ENCODE measurements at regions not wholly inside any gene's neighbourhood (a gene's known extent, or its start where the extent isn't known, plus 50 kb on each side); places are given as distances from the start of the nearest gene placed in this dataset.

GRCh38 chr11:91912322-91912721 lies 312.3 kb upstream of the FAT3 start:
- Mint-ChIP-seq H3K27me3 (ENCODE audit: insufficient read depth) (no peaks in the 10 kb centered on the region), H3K9me3 (peaks cover 9% of the 10 kb centered on the region), H3K4me3 (no peak overlapping the region), H3K4me1 (ENCODE audit: low read depth) (no peaks in the 10 kb centered on the region), H3K36me3 (ENCODE audit: low read depth) (no peaks in the 10 kb centered on the region), H3K27ac (no peak overlapping the region)
- DNase-seq (ENCODE audit: low spot score) = no peak
- intact Hi-C loops (cut with micrococcal nuclease) = no loop called here

GRCh38 chr11:91906871-91907624 lies 317.6 kb upstream of the FAT3 start:
- Mint-ChIP-seq H3K4me1 (ENCODE audit: low read depth) (no peaks in the 10 kb centered on the region), H3K36me3 (ENCODE audit: low read depth) (no peaks in the 10 kb centered on the region), H3K27me3 (ENCODE audit: insufficient read depth) (no peaks in the 10 kb centered on the region), H3K4me3 (no peak overlapping the region), H3K9me3 (peaks cover 4% of the 10 kb centered on the region), H3K27ac (no peak overlapping the region)
- intact Hi-C loops (cut with micrococcal nuclease) = no loop called here
- DNase-seq (ENCODE audit: low spot score) = no peak

GRCh38 chr11:91904792-91905785 lies 319.5 kb upstream of the FAT3 start:
- no peak overlapping the region for H3K27ac Mint-ChIP-seq
- no peak for DNase-seq (ENCODE audit: low spot score)
- H3K27me3 Mint-ChIP-seq (ENCODE audit: insufficient read depth) = no peaks in the 10 kb centered on the region
- intact Hi-C loops (cut with micrococcal nuclease) = loop anchor here (1.0 kb wide), 1 partner anchor 21 kb away; no protein-coding TSS in a partner anchor
- no peaks in the 10 kb centered on the region for H3K36me3 Mint-ChIP-seq (ENCODE audit: low read depth)
- H3K4me3 Mint-ChIP-seq = no peak overlapping the region
- peaks cover 4% of the 10 kb centered on the region for H3K9me3 Mint-ChIP-seq
- no peaks in the 10 kb centered on the region for H3K4me1 Mint-ChIP-seq (ENCODE audit: low read depth)

GRCh38 chr11:91902312-91902711 lies 322.3 kb upstream of the FAT3 start:
- Mint-ChIP-seq H3K27me3 (ENCODE audit: insufficient read depth) (no peaks in the 10 kb centered on the region), H3K27ac (no peak overlapping the region), H3K36me3 (ENCODE audit: low read depth) (no peaks in the 10 kb centered on the region), H3K9me3 (no peaks in the 10 kb centered on the region), H3K4me3 (no peak overlapping the region), H3K4me1 (ENCODE audit: low read depth) (no peaks in the 10 kb centered on the region)
- intact Hi-C loops (cut with micrococcal nuclease) = no loop called here
- DNase-seq (ENCODE audit: low spot score) = no peak

GRCh38 chr11:91880660-91881059 lies 344.0 kb upstream of the FAT3 start:
- Mint-ChIP-seq H3K27me3 (ENCODE audit: insufficient read depth) (peaks cover 2% of the 10 kb centered on the region), H3K4me3 (no peak overlapping the region), H3K9me3 (no peaks in the 10 kb centered on the region), H3K36me3 (ENCODE audit: low read depth) (no peaks in the 10 kb centered on the region), H3K27ac (no peak overlapping the region), H3K4me1 (ENCODE audit: low read depth) (no peaks in the 10 kb centered on the region)
- intact Hi-C loops (cut with micrococcal nuclease) = no loop called here
- no peak for DNase-seq (ENCODE audit: low spot score)

- intact Hi-C loops (cut with micrococcal nuclease) = no loop called here
- no peaks in the 10 kb centered on the region for H3K9me3 Mint-ChIP-seq
- no peaks in the 10 kb centered on the region for H3K36me3 Mint-ChIP-seq (ENCODE audit: low read depth)
- no peak for DNase-seq (ENCODE audit: low spot score)
- no peak overlapping the region for H3K4me3 Mint-ChIP-seq
- no peaks in the 10 kb centered on the region for H3K4me1 Mint-ChIP-seq (ENCODE audit: low read depth)
- H3K27me3 Mint-ChIP-seq (ENCODE audit: insufficient read depth) = peaks cover 2% of the 10 kb centered on the region
- H3K27ac Mint-ChIP-seq = no peak overlapping the region
Observed at GRCh38 chr11:91876746-91877145, 347.9 kb upstream of the FAT3 start.

GRCh38 chr11:91872243-91872642 lies 352.4 kb upstream of the FAT3 start:
- Mint-ChIP-seq H3K4me1 (ENCODE audit: low read depth) (no peaks in the 10 kb centered on the region), H3K9me3 (peaks cover 5% of the 10 kb centered on the region), H3K36me3 (ENCODE audit: low read depth) (no peaks in the 10 kb centered on the region), H3K27me3 (ENCODE audit: insufficient read depth) (peaks cover 1% of the 10 kb centered on the region), H3K4me3 (no peak overlapping the region), H3K27ac (no peak overlapping the region)
- no peak for DNase-seq (ENCODE audit: low spot score)
- intact Hi-C loops (cut with micrococcal nuclease) = no loop called here

GRCh38 chr11:91871791-91872190 lies 352.8 kb upstream of the FAT3 start:
- intact Hi-C loops (cut with micrococcal nuclease) = no loop called here
- no peaks in the 10 kb centered on the region for H3K36me3 Mint-ChIP-seq (ENCODE audit: low read depth)

GRCh38 chr11:91871048-91871447 lies 353.6 kb upstream of the FAT3 start:
- Mint-ChIP-seq H3K36me3 (ENCODE audit: low read depth) (no peaks in the 10 kb centered on the region), H3K27ac (no peak overlapping the region), H3K27me3 (ENCODE audit: insufficient read depth) (no peaks in the 10 kb centered on the region), H3K9me3 (peaks cover 5% of the 10 kb centered on the region), H3K4me3 (no peak overlapping the region), H3K4me1 (ENCODE audit: low read depth) (no peaks in the 10 kb centered on the region)
- intact Hi-C loops (cut with micrococcal nuclease) = no loop called here
- DNase-seq (ENCODE audit: low spot score) = no peak

More at GRCh38 chr11:91871791-91872190, 352.8 kb upstream of the FAT3 start:
- no peaks in the 10 kb centered on the region for H3K27me3 Mint-ChIP-seq (ENCODE audit: insufficient read depth)
- no peak for DNase-seq (ENCODE audit: low spot score)
- H3K4me1 Mint-ChIP-seq (ENCODE audit: low read depth) = no peaks in the 10 kb centered on the region
- H3K9me3 Mint-ChIP-seq = peaks cover 5% of the 10 kb centered on the region
- no peak overlapping the region for H3K4me3 Mint-ChIP-seq
- H3K27ac Mint-ChIP-seq = no peak overlapping the region

GRCh38 chr11:91869686-91870085 lies 354.9 kb upstream of the FAT3 start:
- H3K9me3 Mint-ChIP-seq = peaks cover 5% of the 10 kb centered on the region
- intact Hi-C loops (cut with micrococcal nuclease) = no loop called here
- H3K36me3 Mint-ChIP-seq (ENCODE audit: low read depth) = no peaks in the 10 kb centered on the region
- no peaks in the 10 kb centered on the region for H3K27me3 Mint-ChIP-seq (ENCODE audit: insufficient read depth)
- H3K27ac Mint-ChIP-seq = no peak overlapping the region
- no peak for DNase-seq (ENCODE audit: low spot score)
- H3K4me3 Mint-ChIP-seq = no peak overlapping the region
- no peaks in the 10 kb centered on the region for H3K4me1 Mint-ChIP-seq (ENCODE audit: low read depth)

GRCh38 chr11:91866642-91867041 lies 358.0 kb upstream of the FAT3 start:
- Mint-ChIP-seq H3K4me1 (ENCODE audit: low read depth) (no peaks in the 10 kb centered on the region), H3K4me3 (no peak overlapping the region), H3K9me3 (peaks cover 5% of the 10 kb centered on the region), H3K36me3 (ENCODE audit: low read depth) (no peaks in the 10 kb centered on the region), H3K27ac (no peak overlapping the region), H3K27me3 (ENCODE audit: insufficient read depth) (no peaks in the 10 kb centered on the region)
- intact Hi-C loops (cut with micrococcal nuclease) = no loop called here
- DNase-seq (ENCODE audit: low spot score) = no peak

- Mint-ChIP-seq H3K9me3 (no peaks in the 10 kb centered on the region), H3K36me3 (ENCODE audit: low read depth) (no peaks in the 10 kb centered on the region), H3K4me1 (ENCODE audit: low read depth) (no peaks in the 10 kb centered on the region), H3K27ac (no peak overlapping the region), H3K27me3 (ENCODE audit: insufficient read depth) (no peaks in the 10 kb centered on the region), H3K4me3 (no peak overlapping the region)
- DNase-seq (ENCODE audit: low spot score) = no peak
- intact Hi-C loops (cut with micrococcal nuclease) = no loop called here
Observed at GRCh38 chr11:91860661-91861060, 364.0 kb upstream of the FAT3 start.

- no peaks in the 10 kb centered on the region for H3K4me1 Mint-ChIP-seq (ENCODE audit: low read depth)
- DNase-seq (ENCODE audit: low spot score) = no peak
Observed at GRCh38 chr11:91859666-91860065, 365.0 kb upstream of the FAT3 start.

More at GRCh38 chr11:91859666-91860065, 365.0 kb upstream of the FAT3 start:
- no peaks in the 10 kb centered on the region for H3K27me3 Mint-ChIP-seq (ENCODE audit: insufficient read depth)
- intact Hi-C loops (cut with micrococcal nuclease) = no loop called here
- H3K27ac Mint-ChIP-seq = no peak overlapping the region
- no peak overlapping the region for H3K4me3 Mint-ChIP-seq
- no peaks in the 10 kb centered on the region for H3K36me3 Mint-ChIP-seq (ENCODE audit: low read depth)
- no peaks in the 10 kb centered on the region for H3K9me3 Mint-ChIP-seq
